ENCODE measurements at regions not wholly inside any gene's neighbourhood (a gene's known extent, or its start where the extent isn't known, plus 50 kb on each side); places are given as distances from the start of the nearest gene placed in this dataset.

GRCh38 chr21:20729376-20729775 lies 268.8 kb upstream of the NCAM2 start:
- TF ChIP-seq EP300 (IDR thresholded peaks at IDR 0.05), result no peak
- TF ChIP-seq CTCF (IDR thresholded peaks at IDR 0.05), result no peak
- TF ChIP-seq POLR2AphosphoS5 (IDR thresholded peaks at IDR 0.05), result no peak

Data from gastroesophageal sphincter (tissue), 3 donors.